A549 (cell line): ENCODE measurements at regions not wholly inside any gene's neighbourhood (a gene's known extent, or its start where the extent isn't known, plus 50 kb on each side); places are given as distances from the start of the nearest gene placed in this dataset.

Experiments used
- CTCF ChIP-seq: fragments of >200 bp; sonication (Bioruptor Twin); formaldehyde crosslinking; IDR thresholded peaks from 3 replicates; pipeline ENCODE4 v1.5.1; 2016
- MAFK ChIP-seq: fragments of 450-650 bp; IDR thresholded peaks from 2 replicates; pipeline ENCODE4 v1.6.1; 2014; ENCODE audit not compliant: partially characterized antibody
- POLR2A ChIP-seq: IDR thresholded peaks from 2 replicates; pipeline ENCODE4 v1.6.1; 2012; ENCODE audit warnings: mild to moderate bottlenecking, low read length
- TF ChIP-seq, protein P1 (sequence below): IDR thresholded peaks from 2 replicates; pipeline ENCODE4 v1.6.1; 2012

DNA sequence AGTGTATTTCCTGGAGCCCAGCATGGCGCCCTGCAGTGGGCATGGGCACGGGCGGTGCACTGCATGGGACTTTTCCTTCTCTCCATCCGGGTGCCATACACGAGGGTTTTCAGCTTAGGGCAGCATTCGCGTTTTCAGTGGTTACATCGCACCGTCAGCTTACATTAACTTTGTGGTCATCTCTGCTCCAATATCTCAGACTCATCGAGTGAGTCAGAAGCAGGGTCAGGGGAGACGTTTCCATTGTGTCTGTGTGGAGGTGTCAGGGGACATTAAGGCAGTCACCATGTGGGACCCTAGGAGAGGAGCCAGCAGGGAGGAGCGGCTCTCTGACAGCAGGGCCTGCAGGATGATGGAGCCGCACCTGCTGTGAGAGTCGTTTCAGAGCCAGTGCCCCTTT is 541.0 kb downstream of the FGF9 start:
- TF ChIP-seq, protein P1, sequence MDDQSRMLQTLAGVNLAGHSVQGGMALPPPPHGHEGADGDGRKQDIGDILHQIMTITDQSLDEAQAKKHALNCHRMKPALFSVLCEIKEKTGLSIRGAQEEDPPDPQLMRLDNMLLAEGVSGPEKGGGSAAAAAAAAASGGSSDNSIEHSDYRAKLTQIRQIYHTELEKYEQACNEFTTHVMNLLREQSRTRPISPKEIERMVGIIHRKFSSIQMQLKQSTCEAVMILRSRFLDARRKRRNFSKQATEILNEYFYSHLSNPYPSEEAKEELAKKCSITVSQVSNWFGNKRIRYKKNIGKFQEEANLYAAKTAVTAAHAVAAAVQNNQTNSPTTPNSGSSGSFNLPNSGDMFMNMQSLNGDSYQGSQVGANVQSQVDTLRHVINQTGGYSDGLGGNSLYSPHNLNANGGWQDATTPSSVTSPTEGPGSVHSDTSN = no peak
- TF ChIP-seq CTCF (no peak), POLR2A (no peak), MAFK (no peak)
